PC-3 (cell line): ENCODE measurements at regions not wholly inside any gene's neighbourhood (a gene's known extent, or its start where the extent isn't known, plus 50 kb on each side); places are given as distances from the start of the nearest gene placed in this dataset.

Experiments
- EZH2 ChIP-seq: fragments of 300-600 bp; sonication (generic); IDR thresholded peaks from one replicate; pipeline ENCODE4 v1.6.1; 2017; ENCODE audit warnings: antibody characterized with exemption, mild to moderate bottlenecking, low read length; ENCODE audit not compliant: unreplicated experiment
- EZH2phosphoT487 ChIP-seq: fragments of 300-600 bp; sonication (generic); IDR thresholded peaks from 2 replicates; pipeline ENCODE4 v1.6.1; 2018; ENCODE audit warnings: mild to moderate bottlenecking, antibody characterized with exemption, low read length, borderline replicate concordance
- TF ChIP-seq, protein P1 (sequence below): fragments of 300-600 bp; sonication (generic); conservative IDR thresholded peaks from 2 replicates; pipeline ENCODE4 v1.5.1; 2017; ENCODE audit warnings: antibody characterized with exemption, low read depth, mild to moderate bottlenecking, low read length

DNA sequence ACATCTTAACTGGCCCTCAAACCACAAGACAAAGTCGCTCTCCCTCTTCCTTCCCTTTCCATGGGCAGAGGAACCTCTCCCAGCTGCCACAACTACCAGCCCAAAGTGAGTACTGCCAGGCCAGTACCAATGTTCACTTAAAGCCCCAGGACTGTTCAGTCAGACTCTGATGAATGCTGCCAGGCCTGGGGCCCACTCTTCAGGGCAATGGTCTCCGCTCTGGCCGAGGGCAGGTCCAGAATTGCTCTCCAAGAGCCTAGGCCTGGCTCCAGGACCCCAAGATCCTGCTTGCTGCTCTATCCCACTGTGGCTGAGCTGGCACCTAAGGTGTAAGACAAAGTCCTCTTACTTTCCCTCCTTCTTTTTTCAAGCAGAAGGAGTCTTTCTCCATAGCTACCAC, 790.9 kb downstream of the KLHL13 start:
- TF ChIP-seq, protein P1, sequence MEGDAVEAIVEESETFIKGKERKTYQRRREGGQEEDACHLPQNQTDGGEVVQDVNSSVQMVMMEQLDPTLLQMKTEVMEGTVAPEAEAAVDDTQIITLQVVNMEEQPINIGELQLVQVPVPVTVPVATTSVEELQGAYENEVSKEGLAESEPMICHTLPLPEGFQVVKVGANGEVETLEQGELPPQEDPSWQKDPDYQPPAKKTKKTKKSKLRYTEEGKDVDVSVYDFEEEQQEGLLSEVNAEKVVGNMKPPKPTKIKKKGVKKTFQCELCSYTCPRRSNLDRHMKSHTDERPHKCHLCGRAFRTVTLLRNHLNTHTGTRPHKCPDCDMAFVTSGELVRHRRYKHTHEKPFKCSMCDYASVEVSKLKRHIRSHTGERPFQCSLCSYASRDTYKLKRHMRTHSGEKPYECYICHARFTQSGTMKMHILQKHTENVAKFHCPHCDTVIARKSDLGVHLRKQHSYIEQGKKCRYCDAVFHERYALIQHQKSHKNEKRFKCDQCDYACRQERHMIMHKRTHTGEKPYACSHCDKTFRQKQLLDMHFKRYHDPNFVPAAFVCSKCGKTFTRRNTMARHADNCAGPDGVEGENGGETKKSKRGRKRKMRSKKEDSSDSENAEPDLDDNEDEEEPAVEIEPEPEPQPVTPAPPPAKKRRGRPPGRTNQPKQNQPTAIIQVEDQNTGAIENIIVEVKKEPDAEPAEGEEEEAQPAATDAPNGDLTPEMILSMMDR, result no peak
- TF ChIP-seq EZH2 (no peak), EZH2phosphoT487 (no peak)
